Stimulated activated CD4-positive, alpha-beta T cell treated with anti-CD3 and anti-CD28 coated beads, TNF-alpha, amount 100 ng/mL, for 48 hours (primary cell): ENCODE measurements at regions not wholly inside any gene's neighbourhood (a gene's known extent, or its start where the extent isn't known, plus 50 kb on each side); places are given as distances from the start of the nearest gene placed in this dataset.
"Not testable (repeated sequence)": the region's sequence is repeated elsewhere in the genome, so short reads cannot be mapped to it uniquely, and the experiment has no call there.

Experiments
- DNase-seq, 3 donors: peaks; one replicate each; pipeline ENCODE4 v3.0.0-alpha.2; 2020; ENCODE audit warnings: low read depth in 3 of 3

- DNase-seq, result not testable (repeated sequence)
Measured at GRCh38 chr1:146883190-146883589, 54.9 kb upstream of the NBPF12 start.

GRCh38 chr1:146881096-146881495 lies 57.0 kb upstream of the NBPF12 start:
- DNase-seq, result not testable (repeated sequence)

DNA sequence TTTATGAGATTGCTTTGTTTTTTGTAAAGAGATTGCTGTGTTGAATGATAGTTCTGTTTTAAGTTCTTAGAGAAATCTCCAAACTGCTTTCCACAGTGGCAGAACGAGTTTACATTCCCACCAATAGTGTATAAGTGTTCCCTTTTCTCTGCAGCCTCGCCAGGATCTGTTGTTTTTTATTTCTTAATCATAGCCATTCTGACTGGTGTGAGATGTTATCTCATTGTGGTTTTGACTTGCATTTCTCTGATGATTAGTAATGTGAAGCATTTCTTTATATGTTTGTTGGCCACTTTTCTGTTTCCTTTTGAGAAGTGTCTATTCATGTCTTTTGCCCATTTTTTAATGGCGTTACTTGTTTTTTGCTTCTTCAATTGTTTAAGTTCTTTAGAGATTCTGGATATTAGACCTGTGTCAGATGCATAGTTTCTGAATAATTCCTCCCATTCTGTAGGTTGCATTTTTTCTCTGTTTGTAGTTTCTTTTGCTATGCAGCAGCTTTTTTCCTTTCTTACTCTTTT lies 74.3 kb upstream of the NBPF12 start:
- DNase-seq, result not testable (repeated sequence)

DNA sequence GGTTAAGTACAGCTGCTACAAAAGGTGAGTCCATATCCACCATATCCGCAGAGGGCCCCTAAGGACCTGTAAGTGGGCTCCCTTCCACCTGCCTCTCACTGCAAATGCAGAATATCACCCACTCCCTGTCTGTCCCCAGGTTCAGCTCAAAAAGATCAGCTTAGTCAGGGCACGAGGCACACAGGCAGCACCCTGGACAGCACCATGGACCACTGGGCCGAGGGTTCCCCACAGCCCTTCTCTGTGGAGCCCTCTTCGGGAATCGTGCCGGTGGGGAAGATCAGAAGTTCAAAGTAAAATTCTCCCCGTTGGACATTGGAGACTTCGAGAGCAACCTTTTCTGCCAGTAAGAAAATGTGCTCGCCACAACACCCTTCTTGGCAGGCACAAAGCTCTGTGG lies 85.0 kb upstream of the NBPF12 start:
- DNase-seq, result not testable (repeated sequence)

DNA sequence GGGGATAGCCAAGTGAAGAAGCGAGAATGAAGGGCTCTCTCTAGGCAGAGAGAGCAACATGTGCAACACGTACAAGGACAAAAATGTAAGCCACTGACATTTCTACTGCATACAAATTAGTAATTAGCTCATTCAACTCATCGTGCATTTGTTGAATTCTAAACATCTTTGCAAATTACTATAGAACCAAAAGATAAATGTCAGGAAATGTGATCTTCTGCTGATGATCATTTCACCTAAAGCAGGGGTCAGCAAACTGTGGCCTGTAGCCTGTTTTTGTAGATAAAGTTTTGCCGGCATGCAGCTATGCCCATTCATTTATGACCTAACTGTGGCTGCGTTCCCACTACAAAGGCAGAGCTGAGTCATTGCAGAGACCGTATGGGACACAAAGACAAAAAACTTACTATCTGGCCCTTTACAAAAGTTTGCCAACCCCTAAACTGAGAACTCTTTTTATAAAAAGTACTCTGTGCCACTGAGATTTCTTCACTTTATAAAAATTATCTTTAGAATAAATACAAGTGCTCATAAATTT lies 87.7 kb upstream of the NBPF12 start:
- not testable (repeated sequence) for DNase-seq

GRCh38 chr1:146838725-146839124 lies 99.4 kb upstream of the NBPF12 start:
- DNase-seq, result not testable (repeated sequence)

GRCh38 chr1:146826957-146827356 lies 111.2 kb upstream of the NBPF12 start:
- not testable (repeated sequence) for DNase-seq

- DNase-seq, result not testable (repeated sequence)
Measured at GRCh38 chr1:146794236-146794635, 143.9 kb upstream of the NBPF12 start.

- not testable (repeated sequence) for DNase-seq
Measured at GRCh38 chr1:146792725-146793124, 145.4 kb upstream of the NBPF12 start.

DNA sequence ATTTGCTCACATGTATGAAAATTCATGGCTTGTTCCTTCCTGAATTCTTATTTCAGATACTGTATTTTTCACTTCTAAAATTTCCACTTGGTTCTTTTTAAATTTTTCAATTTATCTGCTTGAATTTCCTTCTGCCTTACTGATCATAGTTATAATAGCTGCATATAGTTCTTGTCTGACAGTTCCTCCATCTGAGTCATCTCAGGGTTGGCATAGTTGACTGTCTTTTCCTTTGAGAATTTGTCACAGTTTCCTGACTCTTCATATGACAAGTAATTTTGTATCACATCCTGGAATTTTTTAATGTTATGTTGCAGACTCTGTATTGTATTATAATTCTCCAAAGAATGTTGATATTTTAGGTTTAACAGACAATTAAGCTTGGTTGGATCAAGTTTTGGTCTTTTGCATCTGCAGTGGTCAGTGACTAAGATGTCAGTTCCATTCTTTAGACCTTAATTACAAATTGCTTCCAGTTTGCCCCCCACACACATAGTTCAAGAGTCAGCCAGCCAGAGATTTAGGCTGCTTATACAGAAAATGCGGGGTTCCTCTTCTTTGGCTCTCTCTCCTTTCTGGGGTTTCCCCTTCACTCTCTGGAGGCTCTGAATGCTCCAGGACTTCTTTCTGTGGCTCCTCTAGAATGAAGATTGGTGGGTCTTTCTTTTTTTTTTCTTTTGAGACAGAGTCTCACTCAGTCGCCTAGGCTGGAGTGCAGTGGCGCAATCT lies 153.7 kb upstream of the NBPF12 start:
- not testable (repeated sequence) for DNase-seq

DNA sequence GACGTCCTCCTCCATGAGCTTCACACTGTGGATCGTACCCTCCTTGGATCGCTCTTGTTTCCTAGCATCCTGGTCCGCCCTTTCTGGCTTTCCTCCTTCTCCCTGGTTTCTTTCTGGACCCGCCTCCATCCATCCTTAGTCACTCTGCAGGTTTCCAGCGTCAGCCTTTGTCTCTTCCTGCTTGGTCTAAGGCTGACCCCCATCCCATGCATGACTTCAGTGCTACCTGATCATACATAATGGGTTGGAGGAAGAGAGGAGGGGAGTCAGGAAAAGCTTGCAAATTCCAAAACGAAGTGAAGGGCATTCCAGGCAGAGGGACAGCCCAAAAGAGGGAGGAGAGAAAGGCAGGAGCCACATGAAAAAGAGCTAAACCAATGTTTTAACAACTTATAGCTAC lies 156.9 kb upstream of the NBPF12 start:
- DNase-seq, result not testable (repeated sequence)

DNA sequence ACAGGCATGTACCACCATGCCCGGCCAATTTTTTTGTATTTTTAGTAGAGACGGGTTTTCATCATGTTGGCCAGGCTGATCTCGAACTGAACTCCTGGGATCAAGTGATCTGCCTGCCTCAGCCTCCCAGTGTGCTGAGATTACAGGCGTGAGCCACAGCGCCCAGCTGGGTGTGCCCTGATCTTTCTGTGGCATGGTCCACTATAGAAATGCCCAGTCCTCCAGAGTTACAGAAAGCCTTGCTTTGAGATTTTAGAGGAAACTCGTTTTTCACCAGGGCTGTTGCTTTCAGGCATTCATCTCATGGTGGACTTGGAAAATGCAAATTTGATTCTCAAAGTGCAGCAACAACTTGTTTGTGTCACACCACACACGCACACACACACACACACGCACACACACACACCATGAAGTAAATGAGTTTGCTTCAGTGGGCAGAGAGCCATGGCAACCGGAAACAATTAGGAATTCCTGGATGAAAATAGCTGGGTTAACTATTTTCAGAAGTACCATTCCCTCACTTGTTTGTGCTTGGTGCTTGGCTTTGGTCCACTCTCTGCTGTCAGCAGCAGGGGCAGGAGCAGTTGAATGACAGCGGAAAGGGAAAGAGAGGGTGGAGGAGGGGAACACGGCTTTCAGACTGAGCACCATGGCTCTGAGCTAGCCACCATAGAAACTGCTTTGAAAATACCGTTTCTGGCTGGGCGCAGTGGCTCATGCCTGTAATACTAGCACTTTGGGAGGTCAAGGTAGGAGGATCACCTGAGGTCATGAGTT lies 160.1 kb upstream of the NBPF12 start:
- not testable (repeated sequence) for DNase-seq

DNA sequence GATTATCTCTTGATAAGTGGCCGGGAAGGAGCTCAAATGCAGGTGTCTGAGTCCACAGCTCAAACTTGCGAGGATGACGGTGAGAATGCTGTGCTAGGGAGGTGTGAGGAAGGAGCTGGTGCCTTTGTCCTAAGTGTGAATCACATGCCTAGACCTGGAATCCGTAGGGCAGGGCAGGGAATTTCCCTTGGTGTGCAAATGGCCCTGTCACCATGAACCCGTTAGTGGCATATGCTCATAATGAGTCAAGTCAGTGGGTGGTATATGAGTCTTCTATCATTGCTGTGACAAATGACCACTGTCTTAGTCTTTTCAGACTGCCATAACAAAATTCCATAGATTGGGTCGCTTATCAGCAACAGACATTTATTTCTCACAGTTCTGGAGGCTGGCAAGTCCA lies 163.1 kb upstream of the NBPF12 start:
- not testable (repeated sequence) for DNase-seq

- not testable (repeated sequence) for DNase-seq
Measured at GRCh38 chr1:146774271-146774670, 163.9 kb upstream of the NBPF12 start.

- not testable (repeated sequence) for DNase-seq
Measured at GRCh38 chr1:146771409-146771808, 166.7 kb upstream of the NBPF12 start.

- not testable (repeated sequence) for DNase-seq
Measured at GRCh38 chr1:146770998-146771397, 167.1 kb upstream of the NBPF12 start.

DNA sequence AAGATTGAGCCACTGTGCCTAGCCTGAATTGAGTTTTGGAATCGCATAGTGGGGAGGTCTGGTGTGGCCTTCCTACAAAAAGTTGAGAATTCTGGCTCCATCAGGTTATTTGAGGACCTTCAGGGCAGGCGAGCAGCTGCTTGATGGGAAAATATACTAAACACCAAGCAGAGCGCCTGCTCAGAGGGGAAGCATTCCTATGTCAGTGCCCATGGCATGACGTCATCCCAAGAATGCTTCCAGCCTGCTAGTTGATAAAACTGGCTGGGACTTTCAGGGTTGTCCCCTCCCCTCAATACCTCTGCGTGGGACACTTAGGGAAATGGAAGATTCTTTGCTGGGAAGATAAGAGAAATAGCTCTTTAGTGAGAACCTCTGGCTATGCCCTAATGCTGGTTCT lies 174.9 kb upstream of the NBPF12 start:
- DNase-seq, result not testable (repeated sequence)

- DNase-seq, result not testable (repeated sequence)
Measured at GRCh38 chr1:146756858-146757257, 181.3 kb upstream of the NBPF12 start.

DNA sequence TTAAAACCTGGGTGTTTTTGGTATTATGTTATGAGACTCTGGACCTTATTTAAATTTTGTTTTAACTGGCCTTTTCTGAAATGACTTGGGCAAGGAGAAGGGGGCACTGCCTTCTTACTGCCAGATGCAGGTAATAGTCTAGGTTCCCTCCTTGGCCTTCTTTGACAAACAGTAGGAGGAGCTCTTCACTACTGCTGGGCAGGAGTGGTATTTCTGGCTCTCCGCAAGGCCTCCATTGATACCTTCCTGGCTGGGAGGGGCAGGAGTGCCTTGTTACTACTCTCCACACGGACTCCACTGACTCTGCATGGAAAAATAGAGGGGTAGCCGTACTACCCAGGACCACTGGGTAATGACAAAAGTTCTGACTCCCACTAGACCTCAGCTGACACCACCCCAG lies 189.4 kb upstream of the NBPF12 start:
- DNase-seq, result not testable (repeated sequence)

DNA sequence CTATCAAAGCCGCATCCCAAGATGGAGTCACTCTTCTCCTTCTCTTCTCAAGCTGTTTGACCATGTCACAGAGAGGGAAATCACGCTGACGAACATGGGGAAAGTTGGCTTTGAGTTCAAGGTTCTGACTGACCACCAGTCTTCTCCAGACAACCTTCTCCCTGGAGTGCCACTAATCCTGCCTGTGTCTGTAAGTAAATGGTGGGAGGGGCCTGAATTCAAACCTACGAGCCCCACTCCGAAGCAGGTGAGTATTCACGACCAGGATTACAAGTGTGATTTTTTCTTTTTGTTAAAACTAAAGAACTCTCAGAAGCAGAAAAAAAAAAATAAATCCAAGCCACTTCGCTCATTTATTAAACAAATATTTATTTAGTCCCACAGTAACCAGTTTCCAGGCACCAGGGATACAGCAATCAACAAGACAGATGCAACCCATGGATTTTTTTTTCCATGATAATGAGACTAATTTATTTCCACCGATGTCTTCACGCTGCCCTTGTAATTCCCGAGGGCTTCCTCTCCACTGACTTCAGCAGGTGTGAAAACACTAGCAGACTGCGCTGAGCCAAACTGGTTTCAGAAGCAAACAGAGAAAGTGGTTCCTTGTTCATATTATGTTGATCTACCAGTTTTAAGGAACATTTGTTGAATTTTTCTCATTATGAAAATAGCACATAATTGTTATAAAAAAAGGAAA lies 206.0 kb upstream of the NBPF12 start:
- not testable (repeated sequence) for DNase-seq

GRCh38 chr1:146729642-146730344 lies 208.3 kb upstream of the NBPF12 start:
- DNase-seq, result not testable (repeated sequence)
